Fibroblast of lung (primary cell): ENCODE measurements at regions not wholly inside any gene's neighbourhood (a gene's known extent, or its start where the extent isn't known, plus 50 kb on each side); places are given as distances from the start of the nearest gene placed in this dataset.

Source experiments
- EZH2 ChIP-seq: IDR thresholded peaks from 2 replicates; pipeline ENCODE4 v1.5.1; 2012; ENCODE audit warnings: low read length, control low read depth, mild to moderate bottlenecking; ENCODE audit errors: missing control alignments
- TF ChIP-seq, protein P1 (sequence below), 2 donors: IDR thresholded peaks in 1 of 2; conservative IDR thresholded peaks in 1 of 2; 1 replicate in 1 of 2; 2 replicates in 1 of 2; pipeline ENCODE4 v1.5.1; 2011 to 2012; ENCODE audit warnings: low read length in 2 of 2, control low read depth in 1 of 2, inconsistent platforms in 1 of 2, low read depth in 1 of 2, mild to moderate bottlenecking in 1 of 2

DNA sequence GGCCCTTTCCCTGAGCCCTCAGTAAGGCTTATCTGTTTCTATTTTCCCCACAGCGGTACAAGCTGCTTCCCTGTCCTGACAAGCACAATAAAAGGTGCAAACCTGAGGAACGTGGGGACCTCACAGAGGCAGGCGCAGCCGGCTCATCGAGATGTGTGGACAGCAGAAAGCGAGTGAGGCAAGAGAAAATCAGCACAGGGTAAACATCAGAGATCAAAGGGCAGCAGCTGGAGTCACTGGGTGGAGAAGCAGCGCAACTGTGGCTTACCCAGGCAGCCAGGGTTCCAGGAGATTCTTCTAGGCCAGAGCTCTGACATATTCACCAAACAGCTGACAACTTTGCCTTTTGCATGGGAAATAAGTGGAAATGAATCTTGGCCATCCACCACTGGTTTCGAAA, 212.6 kb downstream of the WDR11 start:
- TF ChIP-seq, protein P1, sequence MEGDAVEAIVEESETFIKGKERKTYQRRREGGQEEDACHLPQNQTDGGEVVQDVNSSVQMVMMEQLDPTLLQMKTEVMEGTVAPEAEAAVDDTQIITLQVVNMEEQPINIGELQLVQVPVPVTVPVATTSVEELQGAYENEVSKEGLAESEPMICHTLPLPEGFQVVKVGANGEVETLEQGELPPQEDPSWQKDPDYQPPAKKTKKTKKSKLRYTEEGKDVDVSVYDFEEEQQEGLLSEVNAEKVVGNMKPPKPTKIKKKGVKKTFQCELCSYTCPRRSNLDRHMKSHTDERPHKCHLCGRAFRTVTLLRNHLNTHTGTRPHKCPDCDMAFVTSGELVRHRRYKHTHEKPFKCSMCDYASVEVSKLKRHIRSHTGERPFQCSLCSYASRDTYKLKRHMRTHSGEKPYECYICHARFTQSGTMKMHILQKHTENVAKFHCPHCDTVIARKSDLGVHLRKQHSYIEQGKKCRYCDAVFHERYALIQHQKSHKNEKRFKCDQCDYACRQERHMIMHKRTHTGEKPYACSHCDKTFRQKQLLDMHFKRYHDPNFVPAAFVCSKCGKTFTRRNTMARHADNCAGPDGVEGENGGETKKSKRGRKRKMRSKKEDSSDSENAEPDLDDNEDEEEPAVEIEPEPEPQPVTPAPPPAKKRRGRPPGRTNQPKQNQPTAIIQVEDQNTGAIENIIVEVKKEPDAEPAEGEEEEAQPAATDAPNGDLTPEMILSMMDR (conservative IDR thresholded peaks at IDR 0.05 in 1 of 2, IDR thresholded peaks at IDR 0.05 in 1 of 2; ENCODE audit: low read depth in 1 of 2, low read length in 2 of 2), result no peak
- no peak for TF ChIP-seq EZH2
